GM21360 (cell line): ENCODE measurements at regions not wholly inside any gene's neighbourhood (a gene's known extent, or its start where the extent isn't known, plus 50 kb on each side); places are given as distances from the start of the nearest gene placed in this dataset.

Source experiments
- ATAC-seq: cut with Tn5 transposase; IDR thresholded peaks from one replicate; pipeline ENCODE4 v1.9.1; 2021; ENCODE audit warnings: mild to moderate bottlenecking, moderate library complexity; ENCODE audit not compliant: unreplicated experiment

- ATAC-seq = no peak
Observed at GRCh38 chr10:121025731-121026130, 174.6 kb downstream of the WDR11 start.

- ATAC-seq = no peak
Observed at GRCh38 chr10:121027371-121027770, 176.2 kb downstream of the WDR11 start.

GRCh38 chr10:121032460-121032859, 181.3 kb downstream of the WDR11 start:
- no peak for ATAC-seq

GRCh38 chr10:121033366-121033765, 182.2 kb downstream of the WDR11 start:
- ATAC-seq = no peak

GRCh38 chr10:121036431-121036830, 185.3 kb downstream of the WDR11 start:
- no peak for ATAC-seq

- ATAC-seq = no peak
Observed at GRCh38 chr10:121041499-121041898, 190.3 kb downstream of the WDR11 start.

GRCh38 chr10:121041906-121042305, 190.7 kb downstream of the WDR11 start:
- ATAC-seq = no peak

- no peak for ATAC-seq
Observed at GRCh38 chr10:121042342-121042741, 191.2 kb downstream of the WDR11 start.

- no peak for ATAC-seq
Observed at GRCh38 chr10:121043124-121043849, 192.1 kb downstream of the WDR11 start.

GRCh38 chr10:121048749-121049148, 197.6 kb downstream of the WDR11 start:
- no peak for ATAC-seq

GRCh38 chr10:121049489-121049888, 198.3 kb downstream of the WDR11 start:
- ATAC-seq = no peak

- no peak for ATAC-seq
Observed at GRCh38 chr10:121049923-121050322, 198.8 kb downstream of the WDR11 start.

GRCh38 chr10:121051171-121051570, 200.0 kb downstream of the WDR11 start:
- no peak for ATAC-seq

- no peak for ATAC-seq
Observed at GRCh38 chr10:121051696-121052279, 200.6 kb downstream of the WDR11 start.

GRCh38 chr10:121053151-121053550, 202.0 kb downstream of the WDR11 start:
- ATAC-seq = no peak

- ATAC-seq = no peak
Observed at GRCh38 chr10:121054874-121055273, 203.7 kb downstream of the WDR11 start.

- ATAC-seq = no peak
Observed at GRCh38 chr10:121057269-121057668, 206.1 kb downstream of the WDR11 start.

- no peak for ATAC-seq
Observed at GRCh38 chr10:121058082-121058481, 206.9 kb downstream of the WDR11 start.

- no peak for ATAC-seq
Observed at GRCh38 chr10:121059351-121059750, 208.2 kb downstream of the WDR11 start.

GRCh38 chr10:121062115-121062514, 211.0 kb downstream of the WDR11 start:
- ATAC-seq = no peak

GRCh38 chr10:121063744-121064143, 212.6 kb downstream of the WDR11 start:
- ATAC-seq = no peak

GRCh38 chr10:121064491-121064890, 213.3 kb downstream of the WDR11 start:
- no peak for ATAC-seq

GRCh38 chr10:121065330-121065729, 214.2 kb downstream of the WDR11 start:
- no peak for ATAC-seq
